ENCODE measurements at regions not wholly inside any gene's neighbourhood (a gene's known extent, or its start where the extent isn't known, plus 50 kb on each side); places are given as distances from the start of the nearest gene placed in this dataset.

DNA sequence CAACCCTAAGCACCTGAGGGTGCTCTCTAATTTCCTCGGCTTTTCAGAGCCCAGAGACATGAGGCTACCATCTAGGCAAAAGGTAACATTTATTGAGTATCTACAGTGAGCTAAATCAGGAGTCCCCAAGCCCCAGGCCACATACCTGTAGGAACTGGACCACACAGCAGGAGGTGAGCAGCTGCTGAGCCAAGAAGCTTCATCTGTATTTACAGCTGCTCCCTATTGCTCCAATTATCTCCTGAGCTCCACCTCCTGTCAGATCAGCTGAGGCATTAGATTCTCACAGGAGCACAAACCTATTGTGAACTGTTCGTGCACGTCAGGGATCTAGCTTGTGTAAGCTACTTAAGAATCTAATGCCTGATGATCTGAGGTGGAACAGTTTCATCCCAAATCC, 70.2 kb downstream of the RND3 start:
- intact Hi-C loops (cut with DNase I): no loop called here
- no peak for DNase-seq

DNA sequence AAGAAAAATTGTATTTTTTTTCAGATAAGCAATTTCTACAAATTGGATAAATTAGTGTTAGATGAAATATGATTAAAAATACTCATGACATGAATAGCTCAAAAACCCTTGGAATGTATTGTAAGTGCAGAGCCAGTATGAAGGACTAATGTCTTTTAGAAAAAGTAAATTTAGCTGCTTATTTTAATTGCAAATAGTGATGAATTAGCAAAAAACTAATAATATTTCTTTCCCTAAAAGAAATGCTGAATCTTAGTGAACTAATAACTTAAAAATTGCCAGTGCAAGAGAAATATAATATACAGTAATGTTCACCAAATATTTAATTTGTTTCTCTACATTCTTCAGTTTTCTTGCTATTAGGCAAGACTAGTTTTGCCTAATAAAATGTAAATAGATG, 72.4 kb downstream of the RND3 start:
- no peak for DNase-seq
- intact Hi-C loops (cut with DNase I): no loop called here

DNA sequence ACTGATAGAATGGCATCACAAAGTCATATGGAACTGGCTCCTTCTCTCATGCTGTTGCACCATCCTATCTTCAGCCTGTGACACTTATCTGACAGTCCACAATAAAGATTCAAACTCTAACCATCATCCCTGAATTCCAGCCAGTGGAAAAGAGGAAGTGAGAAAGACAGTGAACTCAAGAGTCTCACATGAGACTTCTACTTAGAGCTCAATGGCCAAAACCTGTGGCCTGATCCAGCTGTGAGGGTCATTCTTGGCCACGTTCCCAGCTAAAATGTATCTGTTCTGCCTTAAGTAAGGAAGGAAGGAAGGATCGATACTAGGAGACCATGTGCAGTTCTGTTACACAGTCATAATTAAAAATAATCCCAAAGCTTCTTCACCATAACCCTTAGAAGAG, 73.6 kb downstream of the RND3 start:
- no peak for DNase-seq
- intact Hi-C loops (cut with DNase I): no loop called here

DNA sequence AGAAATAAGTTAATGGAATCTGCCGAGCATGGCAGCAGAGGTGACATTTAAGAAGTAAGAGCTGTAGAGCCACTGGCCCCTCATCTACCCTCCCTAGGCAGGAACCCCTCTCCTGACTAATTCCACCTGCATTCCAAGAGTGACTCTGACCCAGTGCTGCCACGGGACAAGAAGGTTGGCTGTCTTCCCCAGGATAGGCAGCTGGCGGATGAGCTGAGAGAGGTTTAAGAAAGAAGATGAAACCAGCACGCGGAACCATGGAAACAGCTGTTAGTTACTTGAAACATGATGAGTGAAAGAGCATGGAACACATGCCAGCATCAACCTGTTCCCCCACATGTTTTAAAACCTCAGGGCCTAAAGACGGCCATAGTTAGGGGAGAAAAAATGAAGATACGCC, 74.1 kb downstream of the RND3 start:
- intact Hi-C loops (cut with DNase I): no loop called here
- DNase-seq: no peak

DNA sequence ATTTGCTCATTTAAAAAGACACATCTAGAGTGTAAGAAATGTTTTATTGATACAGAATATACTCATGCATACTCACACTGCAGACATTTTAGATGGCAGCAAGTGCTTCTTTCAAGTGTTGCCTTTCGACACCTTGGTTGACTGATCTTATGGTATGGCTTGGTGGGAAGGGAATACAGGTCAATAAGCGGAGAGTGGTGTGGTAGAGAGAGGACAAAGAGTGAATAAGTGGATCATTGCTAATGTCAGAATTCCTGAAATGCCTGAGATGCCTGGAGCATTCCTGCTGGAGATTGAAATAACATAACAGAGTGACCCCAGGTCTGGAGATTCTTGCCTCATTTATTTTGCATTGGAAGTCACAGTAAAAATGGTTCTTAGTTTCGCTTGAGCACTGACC, 76.7 kb downstream of the RND3 start:
- DNase-seq: no peak

DNA sequence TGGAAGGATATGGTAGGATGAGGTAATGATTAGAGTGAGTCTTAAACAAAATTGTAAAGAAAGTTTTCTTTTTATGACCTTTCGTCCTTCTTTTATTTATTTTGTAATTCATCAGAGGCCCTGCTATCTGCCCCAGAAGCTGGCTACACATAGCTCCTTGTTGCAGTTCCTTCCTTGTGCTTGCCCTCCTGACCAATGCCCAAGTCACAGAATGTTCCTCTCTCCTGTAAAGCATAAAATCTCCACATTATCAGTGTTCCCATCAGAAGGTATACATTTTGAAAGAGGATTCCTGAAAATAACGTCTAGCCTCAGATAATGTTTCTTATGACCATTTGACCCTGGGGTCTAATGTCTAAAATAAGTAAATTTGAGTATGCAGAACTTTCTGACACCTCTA, 78.3 kb downstream of the RND3 start:
- no peak for DNase-seq
- intact Hi-C loops (cut with DNase I): no loop called here

More for the DNA sequence above, 76.7 kb downstream of the RND3 start:
- intact Hi-C loops (cut with DNase I): no loop called here

DNA sequence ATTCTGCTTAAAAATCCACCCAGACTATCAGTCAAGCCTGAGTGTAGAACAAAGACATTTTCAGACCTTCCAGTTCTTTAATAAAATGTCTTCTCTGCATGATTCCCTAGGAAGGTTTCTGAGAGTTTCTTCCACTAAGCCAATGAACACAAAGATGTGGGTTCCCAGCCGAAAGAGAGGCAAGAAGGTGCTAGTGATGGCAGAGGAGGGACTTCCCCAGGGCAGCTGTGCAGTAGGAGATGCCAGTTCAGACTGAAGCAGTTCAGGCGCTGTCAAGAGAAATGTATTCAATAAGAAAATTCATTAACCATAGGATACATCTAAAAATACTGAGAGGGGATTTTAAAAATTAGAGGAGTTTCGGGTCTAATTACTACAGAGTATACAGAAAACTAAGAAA, 83.3 kb downstream of the RND3 start:
- DNase-seq: no peak
- intact Hi-C loops (cut with DNase I): no loop called here

DNA sequence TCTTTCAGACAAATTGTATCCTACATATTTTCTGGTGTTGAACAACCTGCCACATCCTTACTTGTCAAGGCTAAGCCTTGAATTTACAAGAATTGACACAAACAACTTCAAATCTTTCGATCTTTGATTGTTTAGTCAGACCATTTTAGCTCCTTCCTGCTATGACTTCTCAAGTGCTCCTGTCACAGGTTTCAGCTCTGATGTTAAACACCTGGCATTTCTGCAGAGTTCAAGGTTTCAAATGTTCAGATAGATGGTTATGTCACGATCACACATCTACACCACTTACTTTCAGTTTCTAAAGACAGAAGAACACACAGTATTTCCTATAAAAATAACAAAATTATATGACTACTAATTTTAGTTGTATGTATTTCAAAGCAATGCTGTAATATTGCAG, 84.0 kb downstream of the RND3 start:
- no peak for DNase-seq
- intact Hi-C loops (cut with DNase I): no loop called here

DNA sequence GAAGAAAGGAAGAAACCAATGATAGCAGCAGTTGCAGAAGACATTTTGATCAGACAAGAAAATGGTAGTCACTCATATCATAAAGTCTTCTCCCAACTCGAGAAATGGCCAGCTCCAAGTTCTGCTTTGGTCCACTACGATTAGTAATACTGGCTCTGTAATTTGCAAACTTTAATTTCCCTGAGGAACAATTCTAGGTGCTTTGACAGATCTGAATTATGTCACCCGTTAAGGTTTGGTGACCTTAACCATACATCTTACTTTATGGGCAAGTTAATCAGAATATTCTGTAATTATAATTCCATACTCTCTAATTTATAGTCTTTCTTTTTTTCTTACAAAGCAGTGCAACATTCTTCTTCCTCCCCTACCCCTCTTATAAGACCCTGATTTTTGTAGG, 84.5 kb downstream of the RND3 start:
- intact Hi-C loops (cut with DNase I): no loop called here
- no peak for DNase-seq

DNA sequence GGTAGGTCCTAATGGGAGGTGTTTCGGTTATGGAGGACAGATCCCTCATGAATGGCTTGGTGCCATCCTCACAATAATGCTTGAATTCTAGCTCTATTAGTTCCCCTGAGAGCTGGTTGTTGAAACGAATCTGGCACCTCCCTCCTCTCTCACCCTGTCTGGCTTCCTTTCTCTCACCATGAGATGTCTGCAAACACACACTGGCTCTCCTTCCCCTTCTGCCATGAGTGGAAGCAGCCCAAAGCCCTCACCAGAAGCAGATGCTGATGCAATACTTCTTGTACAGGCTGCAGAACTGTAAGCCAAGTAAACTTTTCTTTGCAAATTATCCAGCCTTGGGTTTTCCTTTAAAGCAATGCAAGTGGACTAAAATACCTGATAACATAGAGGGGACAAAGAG, 86.6 kb downstream of the RND3 start:
- intact Hi-C loops (cut with DNase I): no loop called here

DNA sequence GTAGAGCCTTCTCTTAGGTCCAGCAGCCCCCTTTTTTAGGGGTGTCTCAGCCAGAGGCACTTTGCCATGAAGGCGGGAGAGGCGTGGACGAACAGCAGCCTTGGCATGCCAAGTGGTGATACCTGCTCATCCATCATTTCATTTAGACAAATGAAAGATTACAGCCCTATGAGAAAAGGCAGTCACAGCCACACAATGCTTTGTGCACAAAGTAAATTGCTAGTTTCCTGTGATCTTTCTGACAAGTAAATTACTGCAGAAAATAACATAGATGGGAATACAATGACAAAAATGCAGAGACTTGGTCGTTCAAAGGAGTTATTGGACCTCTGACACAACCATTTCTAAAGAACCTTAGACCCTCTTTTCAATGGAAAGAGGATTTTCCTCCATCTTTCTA, 94.9 kb downstream of the RND3 start:
- intact Hi-C loops (cut with DNase I): no loop called here
- DNase-seq: no peak

More for the DNA sequence above, 86.6 kb downstream of the RND3 start:
- no peak for DNase-seq

DNA sequence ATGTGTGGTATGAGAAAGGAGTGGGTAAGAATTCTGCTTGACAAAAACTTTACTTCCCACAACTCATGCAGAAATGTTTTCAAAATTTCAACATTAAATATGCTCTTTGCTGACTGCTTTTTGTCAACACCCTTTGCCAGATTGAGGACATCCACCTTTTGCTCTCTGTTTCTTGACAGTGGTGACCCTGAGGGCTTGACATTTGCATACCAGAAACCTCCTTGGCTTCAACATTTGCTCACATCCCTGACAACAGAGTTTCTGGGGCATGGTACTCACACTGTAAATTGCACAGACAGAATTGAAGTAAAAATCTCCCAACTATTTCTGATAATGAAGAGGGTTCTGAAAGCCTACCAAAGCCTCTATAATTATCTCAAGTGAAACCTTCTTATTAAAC, 95.7 kb downstream of the RND3 start:
- intact Hi-C loops (cut with DNase I): no loop called here

DNA sequence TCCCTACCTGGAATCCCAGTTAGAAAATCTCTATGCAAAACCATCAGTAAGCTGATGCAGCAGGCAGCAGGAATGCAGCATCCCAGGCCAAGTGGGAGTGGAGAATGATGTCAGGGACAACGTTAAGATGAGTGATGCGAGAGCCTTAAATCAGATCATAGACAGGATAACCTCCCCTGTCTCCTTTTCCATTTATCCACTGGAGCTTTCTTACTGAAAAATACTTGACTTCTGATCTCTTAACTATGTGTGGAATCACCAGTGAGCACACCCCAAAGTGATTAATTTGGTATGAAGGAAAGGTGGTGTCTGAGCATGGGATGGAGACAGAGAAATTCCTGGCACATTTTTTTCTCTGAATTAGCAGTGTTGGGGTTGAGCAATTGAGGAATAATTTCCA, 98.0 kb downstream of the RND3 start:
- intact Hi-C loops (cut with DNase I): no loop called here
- DNase-seq: no peak

More for the DNA sequence above, 95.7 kb downstream of the RND3 start:
- no peak for DNase-seq

DNA sequence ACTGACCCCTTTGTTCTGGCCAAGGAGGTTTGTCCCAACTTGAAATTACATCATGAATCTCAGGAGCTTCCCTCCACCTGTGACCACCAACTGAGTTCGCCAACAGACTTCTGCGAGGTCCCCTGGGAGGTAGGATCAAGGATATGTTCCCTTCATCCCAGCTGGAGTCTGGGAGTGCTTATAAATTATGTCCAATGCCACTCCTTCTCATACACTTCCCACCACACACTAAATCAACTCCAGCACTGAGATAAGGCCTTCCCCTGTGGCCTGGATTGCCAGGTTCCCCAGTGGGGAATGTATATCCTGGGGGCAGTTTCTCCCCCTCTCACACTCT, 99.2 kb downstream of the RND3 start:
- no peak for DNase-seq
- intact Hi-C loops (cut with DNase I): no loop called here

DNA sequence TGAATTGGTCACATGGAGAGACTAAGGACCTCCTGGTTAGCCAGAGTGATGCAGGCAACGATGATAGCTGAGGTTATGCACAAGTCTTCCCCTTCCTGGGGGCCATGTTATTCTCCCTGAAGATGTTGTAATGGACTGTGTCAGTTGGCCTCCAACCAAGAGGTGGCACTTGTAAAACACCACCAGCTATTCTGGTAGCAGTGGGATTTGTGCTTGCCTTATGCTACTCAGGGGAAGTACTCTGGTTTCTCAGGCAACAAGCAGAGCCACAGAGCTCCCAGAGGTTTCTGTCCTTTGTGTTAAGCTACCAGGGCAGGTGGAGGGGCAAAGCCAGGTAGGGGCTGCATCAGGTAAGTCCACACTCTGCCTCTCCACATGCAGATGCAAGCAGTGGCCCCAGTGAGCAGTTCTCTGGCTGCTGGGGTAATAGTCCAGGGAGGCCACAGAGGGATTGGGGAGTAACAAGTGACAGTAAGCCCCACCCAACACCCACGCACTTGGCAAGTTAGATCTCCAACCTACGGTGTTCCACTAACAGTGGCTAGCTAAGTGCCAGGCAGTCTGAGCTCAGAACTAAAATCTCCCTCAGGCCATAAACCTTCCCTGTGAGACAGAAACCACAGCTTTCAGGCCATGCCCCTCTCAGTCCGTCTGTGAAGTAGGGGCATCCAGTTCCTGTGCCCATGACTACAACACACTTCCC, 99.7 kb downstream of the RND3 start:
- intact Hi-C loops (cut with DNase I): no loop called here
- peak in 1 of 10 donors; percentile 72 for DNase-seq

DNA sequence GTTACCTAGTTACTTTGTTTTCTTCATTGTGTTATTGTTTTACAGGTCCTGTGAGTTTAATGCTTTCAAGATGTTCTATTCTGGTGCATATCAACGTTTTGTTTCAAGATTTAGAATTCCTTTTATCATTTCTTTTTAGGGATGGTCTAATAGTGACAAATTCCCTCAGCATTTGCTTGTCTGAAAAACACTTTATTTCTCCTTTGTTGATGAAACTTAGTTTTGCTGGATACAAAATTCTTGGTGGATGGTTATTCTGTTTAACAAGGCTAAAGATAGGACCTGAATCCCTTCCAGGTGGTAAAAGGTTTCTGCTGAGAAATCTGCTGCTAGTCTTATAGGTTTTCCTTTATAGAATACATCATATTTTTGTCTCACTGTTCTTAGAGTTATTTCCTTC, 102.3 kb downstream of the RND3 start:
- no peak for DNase-seq
- intact Hi-C loops (cut with DNase I): no loop called here

DNA sequence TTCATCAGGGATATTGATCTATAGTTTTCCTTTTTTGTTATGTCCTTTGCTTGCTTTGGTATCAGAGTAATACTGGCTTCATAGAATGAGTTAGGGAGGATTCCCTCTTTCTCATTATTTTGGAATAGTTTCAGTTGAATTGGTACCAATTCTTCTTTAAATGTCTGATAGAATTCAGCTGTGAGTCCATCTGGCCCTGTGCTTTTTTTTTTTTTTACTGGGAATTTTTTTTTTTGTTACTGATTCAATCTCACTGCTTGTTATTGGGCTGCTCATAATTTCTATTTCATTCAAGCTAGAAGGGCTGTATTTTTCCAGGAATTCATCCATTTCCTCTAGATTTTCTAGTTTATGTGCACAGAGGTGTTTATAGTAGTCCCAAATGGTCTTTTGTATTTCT, 103.9 kb downstream of the RND3 start:
- DNase-seq: no peak
- intact Hi-C loops (cut with DNase I): no loop called here

DNA sequence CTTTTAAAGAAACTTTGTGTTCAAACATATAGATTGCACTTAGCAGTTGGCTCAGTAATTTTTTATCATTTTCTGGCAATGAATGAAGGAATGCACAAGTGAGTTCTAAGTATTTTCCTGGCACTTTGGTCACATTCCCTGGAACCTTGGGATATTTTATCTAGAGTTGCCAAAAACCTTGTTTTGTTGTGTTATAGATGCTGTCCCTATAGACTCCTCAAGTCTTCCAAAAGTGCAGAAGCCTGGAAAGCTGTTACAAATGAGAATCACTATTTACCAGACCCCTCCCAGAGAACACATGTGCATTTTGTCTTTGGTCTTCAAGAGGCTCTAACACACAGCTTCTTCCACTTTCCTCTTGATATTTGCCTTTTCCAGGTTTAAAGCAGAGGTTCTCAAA, 108.3 kb downstream of the RND3 start:
- intact Hi-C loops (cut with DNase I): no loop called here
- no peak for DNase-seq

DNA sequence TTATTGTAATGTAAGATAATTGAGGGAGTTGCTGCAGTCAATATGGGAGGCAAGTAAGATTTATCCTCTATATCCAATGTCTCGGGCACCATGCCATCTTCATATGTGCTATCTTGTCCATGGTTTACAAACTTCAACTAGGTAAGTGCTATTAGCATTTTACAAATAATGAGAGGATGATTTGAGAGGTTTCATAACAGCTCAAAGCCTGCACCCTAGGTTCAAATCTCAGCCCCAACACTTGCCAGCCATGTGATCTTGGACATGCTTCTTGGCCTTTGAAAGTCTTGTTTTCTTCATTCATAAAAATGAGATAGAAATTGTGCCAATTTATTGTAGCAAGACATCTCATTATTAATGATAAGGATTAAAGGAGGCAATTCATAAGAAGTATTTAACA, 108.8 kb downstream of the RND3 start:
- intact Hi-C loops (cut with DNase I): no loop called here
- DNase-seq: no peak

DNA sequence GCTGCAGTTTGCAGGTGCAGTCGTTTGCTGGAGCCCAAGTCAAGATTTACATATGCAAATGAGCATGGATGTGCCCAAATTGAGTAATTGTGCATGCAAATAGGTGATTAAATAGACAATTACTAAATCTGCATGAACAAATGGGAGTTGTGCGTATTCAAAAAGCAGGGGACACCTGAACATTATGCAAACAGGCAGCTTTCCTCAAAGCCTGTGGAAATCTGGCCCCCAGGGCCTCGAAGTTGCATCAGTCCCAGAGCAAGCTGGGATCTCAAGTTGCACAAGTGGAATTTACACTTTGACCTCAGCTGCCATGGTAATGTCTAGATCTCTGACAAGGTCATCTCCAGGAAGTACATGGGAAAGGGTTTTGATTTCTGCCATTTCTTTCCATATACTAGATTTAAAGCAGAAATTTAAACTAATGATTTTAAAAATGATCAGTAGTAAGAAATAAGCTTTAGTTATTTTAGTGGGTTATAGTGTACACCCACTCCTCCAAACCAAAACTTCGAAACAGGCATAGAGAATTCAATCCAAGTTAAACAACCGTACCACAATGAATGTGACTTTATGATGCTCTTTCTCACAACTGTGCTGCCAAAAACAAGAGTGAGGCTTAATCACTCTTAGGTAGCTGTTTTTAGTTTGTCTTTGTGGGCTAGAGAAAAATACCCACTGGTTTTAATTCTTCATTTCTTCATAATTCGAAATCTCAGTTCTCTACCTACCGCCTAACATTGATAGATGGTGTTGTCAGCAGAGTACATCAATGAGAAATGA, 110.7 kb downstream of the RND3 start:
- no peak for DNase-seq
- intact Hi-C loops (cut with DNase I): no loop called here

DNA sequence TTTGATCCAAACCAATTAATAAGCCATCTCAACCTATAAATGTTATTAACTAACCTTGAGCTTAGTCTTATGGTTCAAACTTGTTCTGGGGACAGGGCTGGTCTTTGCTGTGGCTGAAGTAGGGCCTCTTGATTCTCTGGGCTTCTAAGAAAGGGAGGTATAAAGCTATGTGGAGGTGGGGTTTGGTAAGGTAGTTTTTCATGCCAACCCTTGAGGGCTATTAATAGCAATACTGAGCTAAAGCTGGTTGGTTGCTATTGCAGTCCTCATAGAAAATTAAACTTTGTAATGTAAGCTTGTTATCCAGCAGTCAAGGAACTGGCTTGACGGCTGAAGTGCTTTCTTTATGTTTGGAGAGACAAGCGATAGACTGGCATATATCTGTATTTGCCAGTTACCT, 112.1 kb downstream of the RND3 start:
- intact Hi-C loops (cut with DNase I): no loop called here
- no peak for DNase-seq

DNA sequence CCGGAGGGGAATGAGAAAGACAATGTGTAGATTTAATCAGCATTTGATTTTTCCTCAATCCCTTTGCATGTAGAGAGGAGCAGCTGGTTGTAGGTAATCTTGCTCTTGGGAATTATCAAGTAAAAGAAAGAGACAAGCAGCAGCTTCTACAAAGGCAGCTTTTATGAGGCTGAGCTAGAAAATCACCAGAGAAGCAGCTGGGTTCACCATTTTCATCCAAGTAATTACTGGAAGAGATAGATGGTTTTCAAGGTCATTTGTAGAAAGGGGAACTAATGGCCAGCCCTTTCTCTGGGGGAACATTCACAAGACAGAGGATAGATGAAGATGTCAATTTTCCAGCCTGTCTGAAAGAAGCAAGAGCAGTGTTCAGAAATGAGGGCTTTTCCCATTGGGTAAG, 113.0 kb downstream of the RND3 start:
- DNase-seq: no peak
- intact Hi-C loops (cut with DNase I): no loop called here

DNA sequence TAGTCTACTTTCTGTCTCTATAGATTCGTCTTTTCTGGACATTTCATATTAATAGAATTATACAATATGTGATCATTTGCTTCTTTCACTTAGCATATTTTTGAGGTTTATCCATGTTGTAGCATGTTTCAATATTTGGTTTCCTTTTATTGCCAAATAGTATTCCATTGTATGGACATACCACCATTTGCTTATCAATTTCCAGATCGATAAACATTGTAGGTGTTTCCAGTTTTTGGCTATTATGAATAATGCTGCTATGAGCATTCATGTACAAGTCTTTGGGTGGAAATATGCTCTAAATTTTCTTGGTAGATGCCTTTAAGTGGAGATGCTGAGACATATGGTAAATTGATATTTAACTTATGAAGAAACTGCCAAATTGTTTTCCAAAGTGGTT, 114.1 kb downstream of the RND3 start:
- intact Hi-C loops (cut with DNase I): no loop called here
- DNase-seq: no peak
